ENCODE measurements at regions not wholly inside any gene's neighbourhood (a gene's known extent, or its start where the extent isn't known, plus 50 kb on each side); places are given as distances from the start of the nearest gene placed in this dataset.

DNA sequence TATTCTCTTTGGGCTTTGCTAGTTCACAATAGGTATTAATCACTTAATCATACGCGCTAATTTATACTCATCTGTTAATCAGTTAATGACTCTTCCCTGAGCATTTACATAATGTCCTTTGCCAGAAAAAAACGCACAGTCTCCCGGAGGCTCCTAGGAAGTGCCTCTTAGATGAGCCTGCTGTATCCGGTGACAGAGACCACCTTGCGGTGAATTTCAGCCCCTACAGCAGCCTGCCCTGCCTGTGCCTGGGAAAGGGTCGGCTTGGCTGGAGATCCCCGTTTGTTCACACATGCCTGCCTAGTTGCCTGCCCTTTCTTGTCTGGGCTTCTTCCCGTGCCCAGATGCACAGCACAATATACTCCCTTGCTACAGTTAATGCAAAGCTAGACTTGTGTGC, 152.9 kb downstream of the ZBTB18 start:
- no peaks in the 10 kb centered on the region for H3K4me1 ChIP-seq
- ATAC-seq = no peak

DNA sequence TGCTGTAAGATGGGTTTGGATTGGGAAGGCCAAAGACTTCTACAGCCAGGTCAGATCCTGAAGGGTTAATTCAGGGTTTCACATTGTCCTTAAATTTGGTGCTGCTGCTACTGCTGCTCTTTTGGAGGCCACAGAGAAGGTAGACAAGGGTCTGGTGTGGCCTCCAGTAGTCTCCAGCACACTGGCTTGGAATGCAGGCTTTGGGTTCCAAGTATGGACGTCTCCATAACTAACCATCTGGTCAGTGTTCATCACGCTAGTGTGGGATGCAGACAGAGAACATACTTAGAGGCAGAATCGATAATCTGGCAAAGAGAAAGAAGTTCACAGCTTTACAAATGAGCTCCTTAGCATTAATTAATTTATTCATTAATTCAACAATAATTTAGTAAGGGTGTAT, 154.1 kb downstream of the ZBTB18 start:
- intact Hi-C loops (cut with DNase I) = no loop called here
- TF ChIP-seq, protein P1, sequence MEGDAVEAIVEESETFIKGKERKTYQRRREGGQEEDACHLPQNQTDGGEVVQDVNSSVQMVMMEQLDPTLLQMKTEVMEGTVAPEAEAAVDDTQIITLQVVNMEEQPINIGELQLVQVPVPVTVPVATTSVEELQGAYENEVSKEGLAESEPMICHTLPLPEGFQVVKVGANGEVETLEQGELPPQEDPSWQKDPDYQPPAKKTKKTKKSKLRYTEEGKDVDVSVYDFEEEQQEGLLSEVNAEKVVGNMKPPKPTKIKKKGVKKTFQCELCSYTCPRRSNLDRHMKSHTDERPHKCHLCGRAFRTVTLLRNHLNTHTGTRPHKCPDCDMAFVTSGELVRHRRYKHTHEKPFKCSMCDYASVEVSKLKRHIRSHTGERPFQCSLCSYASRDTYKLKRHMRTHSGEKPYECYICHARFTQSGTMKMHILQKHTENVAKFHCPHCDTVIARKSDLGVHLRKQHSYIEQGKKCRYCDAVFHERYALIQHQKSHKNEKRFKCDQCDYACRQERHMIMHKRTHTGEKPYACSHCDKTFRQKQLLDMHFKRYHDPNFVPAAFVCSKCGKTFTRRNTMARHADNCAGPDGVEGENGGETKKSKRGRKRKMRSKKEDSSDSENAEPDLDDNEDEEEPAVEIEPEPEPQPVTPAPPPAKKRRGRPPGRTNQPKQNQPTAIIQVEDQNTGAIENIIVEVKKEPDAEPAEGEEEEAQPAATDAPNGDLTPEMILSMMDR (IDR thresholded peaks at IDR 0.05) = no peak
- no peaks in the 10 kb centered on the region for H3K4me1 ChIP-seq
- no peak overlapping the region for H3K4me3 ChIP-seq
- H3K27ac ChIP-seq = no peak overlapping the region
- DNase-seq (no peak), ATAC-seq (no peak)
- no peaks in the 10 kb centered on the region for H3K36me3 ChIP-seq
- H3K27me3 ChIP-seq = no peaks in the 10 kb centered on the region
- H3K9me3 ChIP-seq = no peaks in the 10 kb centered on the region

More for the DNA sequence above, 152.9 kb downstream of the ZBTB18 start:
- Histone ChIP-seq H3K27me3 (no peaks in the 10 kb centered on the region), H3K36me3 (no peaks in the 10 kb centered on the region), H3K9me3 (no peaks in the 10 kb centered on the region), H3K4me3 (no peak overlapping the region), H3K27ac (no peak overlapping the region)
- TF ChIP-seq, protein P1 (IDR thresholded peaks at IDR 0.05) = no peak
- intact Hi-C loops (cut with DNase I) = no loop called here
- DNase-seq = no peak

DNA sequence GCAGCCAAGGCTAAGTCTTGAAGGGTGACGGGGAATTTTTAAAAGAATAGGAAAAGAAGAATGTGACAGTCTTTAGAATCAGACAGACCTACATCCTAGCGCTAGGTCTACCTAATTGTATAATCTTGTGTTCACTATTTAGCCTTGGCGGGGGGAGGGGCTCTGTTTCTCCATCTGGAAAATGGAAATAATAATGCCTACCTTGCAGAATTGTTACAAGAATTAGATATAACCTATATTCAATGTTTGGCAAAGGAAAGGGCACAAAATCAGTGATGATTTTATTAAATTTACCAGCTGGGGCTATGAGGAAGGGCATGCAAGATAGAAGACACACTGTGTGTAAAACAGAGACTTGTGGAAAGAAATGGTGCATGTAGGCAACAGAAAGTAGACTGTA, 154.8 kb downstream of the ZBTB18 start:
- DNase-seq (no peak), ATAC-seq (no peak)
- Histone ChIP-seq H3K9me3 (no peaks in the 10 kb centered on the region), H3K4me3 (no peak overlapping the region), H3K4me1 (no peaks in the 10 kb centered on the region), H3K36me3 (no peaks in the 10 kb centered on the region), H3K27ac (no peak overlapping the region), H3K27me3 (no peaks in the 10 kb centered on the region)
- intact Hi-C loops (cut with DNase I) = no loop called here
- TF ChIP-seq, protein P1 (IDR thresholded peaks at IDR 0.05) = no peak

DNA sequence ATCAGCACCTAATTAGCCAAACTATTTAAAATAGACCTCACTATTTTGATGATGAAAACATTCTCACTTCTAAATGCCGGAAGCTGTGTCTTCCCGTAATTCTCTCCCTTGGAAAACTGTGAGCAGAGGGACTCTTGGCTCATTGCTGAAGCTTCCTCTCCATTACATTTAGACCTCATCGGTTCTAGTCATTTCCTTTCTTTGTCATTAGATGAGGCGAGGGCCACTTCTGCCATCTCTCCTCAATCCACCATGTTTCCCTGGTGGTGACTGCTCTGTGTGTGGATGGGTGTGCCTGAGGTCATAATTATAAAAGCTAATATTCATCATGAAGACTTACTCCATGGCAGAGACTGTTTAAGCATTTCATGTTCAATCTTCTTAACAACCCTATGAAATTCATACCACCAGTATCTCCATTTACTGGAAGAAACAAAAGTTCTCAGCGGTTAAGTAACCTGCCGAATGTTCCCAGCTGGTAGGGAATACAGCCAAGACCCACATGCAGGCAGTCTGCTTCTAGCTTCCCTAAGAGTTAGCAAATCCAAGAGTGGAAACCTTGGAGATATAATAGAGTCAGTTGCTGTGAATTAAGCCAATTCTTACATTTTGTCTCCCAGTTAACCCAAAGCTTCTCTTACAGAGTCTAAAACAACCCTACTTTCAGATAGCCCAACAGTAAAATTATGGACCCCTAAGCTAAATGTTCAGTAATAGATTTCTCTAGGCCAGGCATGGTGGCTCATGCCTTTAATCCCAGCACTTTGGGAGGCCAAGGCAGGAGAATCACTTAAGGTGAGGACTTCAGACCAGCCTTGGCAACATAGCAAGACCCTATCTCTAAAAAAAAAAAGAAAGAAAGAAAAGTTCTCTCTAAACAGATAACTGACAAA, 156.2 kb downstream of the ZBTB18 start:
- Histone ChIP-seq H3K4me1 (no peaks in the 10 kb centered on the region), H3K27me3 (no peaks in the 10 kb centered on the region), H3K27ac (no peak overlapping the region), H3K36me3 (no peaks in the 10 kb centered on the region), H3K4me3 (no peak overlapping the region), H3K9me3 (no peaks in the 10 kb centered on the region)
- intact Hi-C loops (cut with DNase I) = no loop called here
- TF ChIP-seq, protein P1 (IDR thresholded peaks at IDR 0.05) = no peak
- ATAC-seq = no peak
- DNase-seq = no peak

DNA sequence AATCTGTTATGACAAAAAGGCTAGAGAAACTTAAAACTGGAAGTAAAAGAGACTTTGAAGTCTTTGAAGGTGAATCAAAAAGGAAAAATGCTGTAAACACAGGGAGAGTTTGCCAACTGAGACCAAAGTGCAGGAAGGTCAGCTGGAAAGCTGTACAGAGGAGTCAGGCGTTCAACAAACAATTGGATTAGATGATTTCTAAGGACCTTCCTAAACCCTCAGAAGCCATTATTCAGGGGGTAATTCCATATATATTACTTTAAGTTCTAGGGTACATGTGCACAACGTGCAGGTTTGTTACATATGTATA, 156.8 kb downstream of the ZBTB18 start:
- TF ChIP-seq, protein P1 (IDR thresholded peaks at IDR 0.05) = no peak
- Histone ChIP-seq H3K9me3 (no peaks in the 10 kb centered on the region), H3K36me3 (no peaks in the 10 kb centered on the region), H3K27ac (no peak overlapping the region), H3K4me3 (no peak overlapping the region), H3K27me3 (no peaks in the 10 kb centered on the region), H3K4me1 (no peaks in the 10 kb centered on the region)
- DNase-seq = no peak
- intact Hi-C loops (cut with DNase I) = no loop called here
- no peak for ATAC-seq

All from upper lobe of right lung (tissue), 1 donor.